Endothelial cell of umbilical vein (primary cell): ENCODE measurements at regions not wholly inside any gene's neighbourhood (a gene's known extent, or its start where the extent isn't known, plus 50 kb on each side); places are given as distances from the start of the nearest gene placed in this dataset.
"Not testable (repeated sequence)": the region's sequence is repeated elsewhere in the genome, so short reads cannot be mapped to it uniquely, and the experiment has no call there.

Source experiments
- EZH2 ChIP-seq: IDR thresholded peaks from 2 replicates; pipeline ENCODE4 v1.6.1; 2012; ENCODE audit warnings: borderline replicate concordance, low read depth, mild to moderate bottlenecking, moderate library complexity, low read length, inconsistent platforms; ENCODE audit not compliant: severe bottlenecking
- FOS ChIP-seq: IDR thresholded peaks from 2 replicates; pipeline ENCODE4 v1.6.1; 2011; ENCODE audit warnings: mild to moderate bottlenecking, low read length, moderate library complexity, borderline replicate concordance; ENCODE audit not compliant: insufficient read depth
- GATA2 ChIP-seq: IDR thresholded peaks from 2 replicates; pipeline ENCODE4 v1.7.0; 2011; ENCODE audit warnings: low read depth, mild to moderate bottlenecking, moderate library complexity, mixed read lengths, low read length; ENCODE audit not compliant: insufficient read length, insufficient read depth
- JUN ChIP-seq: IDR thresholded peaks from 2 replicates; pipeline ENCODE4 v1.6.1; 2011; ENCODE audit warnings: borderline replicate concordance, low read depth; ENCODE audit not compliant: insufficient read length, insufficient read depth
- MAX ChIP-seq: IDR thresholded peaks from 2 replicates; pipeline ENCODE4 v1.6.1; 2011; ENCODE audit not compliant: insufficient read depth, insufficient read length
- MYC ChIP-seq: IDR thresholded peaks from one replicate; pipeline ENCODE4 v1.6.1; 2011; ENCODE audit warnings: mild to moderate bottlenecking, low read depth, low read length
- POLR2A ChIP-seq: IDR thresholded peaks from 2 replicates; pipeline ENCODE4 v1.6.1; 2012; ENCODE audit warnings: low read depth, mild to moderate bottlenecking, control low read depth, low read length
- POLR2AphosphoS5 ChIP-seq: IDR thresholded peaks from 2 replicates; pipeline ENCODE4 v1.6.1; 2012; ENCODE audit warnings: low read depth, mild to moderate bottlenecking, control low read depth, low read length, moderate library complexity; ENCODE audit not compliant: insufficient read depth
- TF ChIP-seq, protein P1 (sequence below), 2 donors: IDR thresholded peaks; 1 replicate in 1 of 2; 2 replicates in 1 of 2; pipeline ENCODE4 v1.5.1; 2011; ENCODE audit warnings: low read length in 2 of 2, mild to moderate bottlenecking in 2 of 2, moderate library complexity in 2 of 2, control low read depth in 1 of 2, inconsistent platforms in 1 of 2, low read depth in 1 of 2; ENCODE audit not compliant: insufficient read depth in 1 of 2; ENCODE audit errors: extremely low read depth in 1 of 2

GRCh38 chr21:6474250-6474968, 4047.0 kb upstream of the TPTE start:
- TF ChIP-seq POLR2A, POLR2AphosphoS5, EZH2, JUN, MAX, MYC, FOS, GATA2: not testable (repeated sequence)
- TF ChIP-seq, protein P1, sequence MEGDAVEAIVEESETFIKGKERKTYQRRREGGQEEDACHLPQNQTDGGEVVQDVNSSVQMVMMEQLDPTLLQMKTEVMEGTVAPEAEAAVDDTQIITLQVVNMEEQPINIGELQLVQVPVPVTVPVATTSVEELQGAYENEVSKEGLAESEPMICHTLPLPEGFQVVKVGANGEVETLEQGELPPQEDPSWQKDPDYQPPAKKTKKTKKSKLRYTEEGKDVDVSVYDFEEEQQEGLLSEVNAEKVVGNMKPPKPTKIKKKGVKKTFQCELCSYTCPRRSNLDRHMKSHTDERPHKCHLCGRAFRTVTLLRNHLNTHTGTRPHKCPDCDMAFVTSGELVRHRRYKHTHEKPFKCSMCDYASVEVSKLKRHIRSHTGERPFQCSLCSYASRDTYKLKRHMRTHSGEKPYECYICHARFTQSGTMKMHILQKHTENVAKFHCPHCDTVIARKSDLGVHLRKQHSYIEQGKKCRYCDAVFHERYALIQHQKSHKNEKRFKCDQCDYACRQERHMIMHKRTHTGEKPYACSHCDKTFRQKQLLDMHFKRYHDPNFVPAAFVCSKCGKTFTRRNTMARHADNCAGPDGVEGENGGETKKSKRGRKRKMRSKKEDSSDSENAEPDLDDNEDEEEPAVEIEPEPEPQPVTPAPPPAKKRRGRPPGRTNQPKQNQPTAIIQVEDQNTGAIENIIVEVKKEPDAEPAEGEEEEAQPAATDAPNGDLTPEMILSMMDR (IDR thresholded peaks at IDR 0.05; ENCODE audit: extremely low read depth in 1 of 2, insufficient read depth in 1 of 2, low read depth in 1 of 2, low read length in 2 of 2) = not testable (repeated sequence)
